ENCODE measurements at regions not wholly inside any gene's neighbourhood (a gene's known extent, or its start where the extent isn't known, plus 50 kb on each side); places are given as distances from the start of the nearest gene placed in this dataset.
"Not testable (repeated sequence)": the region's sequence is repeated elsewhere in the genome, so short reads cannot be mapped to it uniquely, and the experiment has no call there.

- DNase-seq: not testable (repeated sequence)
These were observed 1622.8 kb downstream of the KHDRBS2 start for GRCh38 chr6:60663199-60663598.

GRCh38 chr6:60643870-60644269, 1642.2 kb downstream of the KHDRBS2 start:
- DNase-seq: no peak

GRCh38 chr6:60639185-60639584, 1646.8 kb downstream of the KHDRBS2 start:
- not testable (repeated sequence) for DNase-seq

Measured in NCI-H2171 treated with DMSO at 0.1 percent for 48 hours (cell line).